ENCODE measurements at regions not wholly inside any gene's neighbourhood (a gene's known extent, or its start where the extent isn't known, plus 50 kb on each side); places are given as distances from the start of the nearest gene placed in this dataset.
"Not testable (repeated sequence)": the region's sequence is repeated elsewhere in the genome, so short reads cannot be mapped to it uniquely, and the experiment has no call there.

DNA sequence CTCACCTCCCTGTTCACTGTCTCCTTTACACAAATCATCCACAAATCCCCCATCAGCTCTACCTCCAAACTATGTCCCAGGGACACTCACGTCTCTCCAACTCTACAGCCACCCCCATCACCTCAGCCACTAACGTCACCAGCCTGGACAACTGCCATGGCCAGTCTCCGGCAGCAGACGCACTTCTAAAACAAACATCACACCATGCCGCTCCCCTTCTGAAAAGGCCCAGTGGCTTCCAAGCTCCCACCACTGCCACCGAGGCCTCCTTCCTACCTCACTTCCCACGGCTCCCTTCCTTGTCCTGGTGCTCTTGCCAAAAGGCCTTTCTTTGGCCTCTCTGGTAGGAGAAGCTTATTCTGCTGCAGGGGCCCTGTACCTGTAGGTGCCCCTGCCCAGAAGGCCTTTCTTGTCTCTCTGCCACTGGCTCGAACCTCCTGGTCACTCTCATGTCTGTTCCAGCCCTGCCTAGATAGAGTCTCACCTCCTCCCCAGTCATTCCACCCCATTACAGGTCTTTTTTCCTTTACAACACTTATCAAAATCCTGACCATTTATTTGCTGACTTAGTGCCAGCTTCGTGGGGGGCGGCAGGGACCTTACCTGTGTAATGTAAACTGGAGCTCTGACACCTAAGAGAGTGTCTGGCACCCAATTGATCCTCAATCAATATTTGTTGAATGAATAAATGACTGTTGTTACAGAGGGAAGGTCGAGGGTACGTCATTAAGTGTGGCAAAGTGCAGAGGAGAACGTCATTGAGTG is 304.2 kb downstream of the GOLGA6L6 start:
- DNase-seq (ENCODE audit: low spot score) = peak; percentile 2

DNA sequence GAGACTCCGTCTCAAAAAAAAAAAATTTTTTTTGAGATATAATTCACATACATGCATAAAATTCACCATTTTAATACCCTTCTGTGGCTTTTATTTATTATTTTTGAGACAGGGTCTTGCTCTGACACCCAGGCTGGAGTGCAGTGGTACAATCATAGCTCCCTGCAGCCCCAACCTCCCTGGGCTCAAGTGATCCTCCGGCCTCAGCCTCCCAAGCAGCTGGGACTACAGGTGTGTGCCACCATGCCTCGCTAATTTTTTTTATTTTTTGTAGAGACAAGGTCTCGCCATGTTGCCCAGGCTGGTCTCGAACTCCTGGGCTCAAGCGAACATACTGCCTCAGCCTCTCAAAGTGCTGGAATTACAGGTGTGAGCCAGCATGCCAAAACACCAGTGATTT is 305.9 kb downstream of the GOLGA6L6 start:
- not testable (repeated sequence) for DNase-seq (ENCODE audit: low spot score)

DNA sequence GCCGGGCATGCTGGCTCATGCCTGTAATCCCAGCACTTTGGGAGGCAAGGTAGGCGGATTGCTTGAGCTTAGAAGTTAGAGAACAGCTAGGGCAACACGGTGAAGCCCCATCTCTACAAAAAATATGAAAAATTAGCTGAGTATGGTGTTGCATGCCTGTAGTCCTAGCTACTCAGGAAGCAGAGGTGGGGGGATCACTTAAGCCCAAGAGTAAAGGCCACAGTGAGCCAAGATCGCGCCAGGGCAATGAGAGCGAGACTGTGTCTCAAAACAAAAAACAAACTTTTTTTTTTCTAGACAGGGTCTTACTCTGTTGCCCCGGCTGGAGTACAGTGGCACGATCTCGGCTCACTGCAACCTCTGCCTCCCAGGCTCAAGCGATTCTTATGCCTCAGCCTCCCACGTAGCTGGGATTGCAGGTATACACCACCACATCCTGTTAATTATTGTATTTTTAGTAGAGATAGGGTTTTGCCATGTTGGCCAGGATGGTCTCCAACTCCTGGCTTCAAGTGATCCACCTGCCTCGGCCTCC is 307.5 kb downstream of the GOLGA6L6 start:
- DNase-seq (ENCODE audit: low spot score) = not testable (repeated sequence)

DNA sequence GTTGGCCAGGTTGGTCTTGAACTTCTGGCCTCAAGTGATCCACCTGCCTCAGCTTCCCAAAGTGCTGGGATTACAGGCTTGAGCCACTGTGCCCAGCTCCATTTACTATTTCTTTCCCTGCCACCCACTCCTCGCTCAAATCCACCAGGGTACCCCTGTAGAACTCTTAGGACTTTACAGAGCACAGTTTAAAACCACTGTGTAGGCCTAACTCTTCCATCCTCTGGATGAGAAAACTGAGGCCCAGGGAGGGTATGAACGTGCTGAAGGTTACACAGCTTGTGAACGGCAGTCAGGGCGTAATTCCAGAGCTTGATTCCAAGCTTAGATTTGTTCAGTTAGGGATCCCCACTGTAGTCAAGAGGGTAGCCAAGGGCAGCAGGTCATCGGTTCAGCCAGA is 309.1 kb downstream of the GOLGA6L6 start:
- not testable (repeated sequence) for DNase-seq (ENCODE audit: low spot score)

DNA sequence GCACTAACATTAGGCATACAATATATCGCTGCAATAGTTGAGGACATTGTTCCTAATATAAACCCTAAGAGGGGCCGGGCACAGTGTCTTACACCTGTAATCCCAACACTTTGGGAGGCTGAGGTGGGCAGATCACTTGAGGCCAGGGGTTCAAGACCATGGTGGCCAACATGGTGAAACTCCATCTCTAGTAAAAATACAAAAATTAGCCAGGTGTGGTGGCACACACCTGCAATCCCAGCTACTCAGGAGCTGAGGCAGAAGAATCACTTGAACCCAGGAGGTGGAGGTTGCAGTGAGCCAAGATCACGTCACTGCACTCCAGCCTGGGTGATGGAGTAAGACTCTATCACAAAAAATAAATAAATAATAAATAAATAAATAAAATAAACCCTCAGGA is 310.9 kb downstream of the GOLGA6L6 start:
- DNase-seq (ENCODE audit: low spot score) = not testable (repeated sequence)

DNA sequence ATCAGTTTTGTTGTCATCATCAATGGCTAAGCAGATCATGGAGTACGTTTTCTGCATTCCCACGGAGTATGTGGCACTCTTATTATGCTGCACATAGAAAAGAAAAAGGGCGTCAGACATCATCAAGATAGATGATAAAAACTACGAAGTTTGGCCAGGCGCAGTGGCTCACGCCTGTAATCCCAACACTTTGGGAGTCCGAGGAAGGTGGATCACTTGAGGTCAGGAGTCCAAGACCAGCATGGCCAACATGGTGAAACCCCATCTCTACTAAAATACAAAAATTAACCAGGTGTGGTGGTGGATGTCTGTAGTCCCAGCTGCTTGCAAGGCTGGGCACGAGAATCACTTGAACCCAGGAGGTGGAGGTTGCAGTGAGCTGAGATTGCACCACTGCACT is 312.8 kb downstream of the GOLGA6L6 start:
- not testable (repeated sequence) for DNase-seq (ENCODE audit: low spot score)

DNA sequence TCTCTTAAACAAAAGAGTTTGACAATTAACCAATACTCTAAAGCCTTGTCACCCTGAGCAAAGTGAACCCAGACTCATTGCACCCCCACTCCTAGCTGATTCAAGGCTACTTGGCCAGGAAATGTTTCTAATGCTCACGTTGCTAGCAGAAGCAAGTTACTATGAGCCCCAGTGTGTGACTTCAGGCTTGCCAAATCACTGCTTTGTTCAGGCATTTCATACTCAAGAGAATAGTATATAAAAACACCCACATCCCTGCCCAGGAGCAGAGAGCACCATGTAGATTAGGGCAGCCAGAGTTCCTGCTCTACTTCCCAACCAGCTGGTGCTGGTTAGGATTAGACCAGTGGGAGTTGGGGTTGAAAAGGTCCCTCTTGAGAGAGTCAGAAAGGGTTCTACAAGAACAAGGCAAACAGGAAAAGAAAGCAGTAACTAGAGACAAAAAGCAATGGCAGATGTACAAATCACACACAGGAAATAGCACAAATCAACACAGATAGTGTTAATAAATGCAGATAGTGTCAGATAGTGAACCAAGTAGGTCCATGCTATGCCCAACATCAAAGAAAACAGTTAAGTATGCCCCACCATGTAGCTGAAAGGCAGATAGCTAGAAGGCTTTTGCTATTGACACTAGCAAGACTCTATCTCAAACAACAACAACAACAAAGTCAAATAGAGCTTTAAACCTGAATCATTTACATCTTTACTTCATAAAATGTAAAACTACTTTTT is 314.3 kb downstream of the GOLGA6L6 start:
- not testable (repeated sequence) for DNase-seq (ENCODE audit: low spot score)

DNA sequence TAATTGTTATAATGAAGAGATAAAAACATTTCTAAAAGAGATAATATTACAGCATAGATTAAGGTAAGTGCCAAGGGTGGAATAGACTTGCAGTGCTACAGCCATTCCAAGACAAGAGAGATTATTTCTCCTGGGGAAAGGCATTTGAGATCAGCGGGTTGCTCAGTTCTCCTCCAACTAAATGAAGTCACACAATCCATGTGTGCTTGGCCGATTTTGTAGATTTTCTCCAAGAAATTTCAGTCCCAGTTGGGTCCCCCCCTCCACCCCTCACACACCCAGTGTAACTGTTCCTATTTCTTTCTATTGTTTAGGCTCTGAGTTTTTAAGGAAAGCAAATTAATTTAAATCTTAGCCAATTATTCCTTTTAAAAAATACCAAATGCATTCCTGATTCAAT is 315.1 kb downstream of the GOLGA6L6 start:
- DNase-seq (ENCODE audit: low spot score) = not testable (repeated sequence)

DNA sequence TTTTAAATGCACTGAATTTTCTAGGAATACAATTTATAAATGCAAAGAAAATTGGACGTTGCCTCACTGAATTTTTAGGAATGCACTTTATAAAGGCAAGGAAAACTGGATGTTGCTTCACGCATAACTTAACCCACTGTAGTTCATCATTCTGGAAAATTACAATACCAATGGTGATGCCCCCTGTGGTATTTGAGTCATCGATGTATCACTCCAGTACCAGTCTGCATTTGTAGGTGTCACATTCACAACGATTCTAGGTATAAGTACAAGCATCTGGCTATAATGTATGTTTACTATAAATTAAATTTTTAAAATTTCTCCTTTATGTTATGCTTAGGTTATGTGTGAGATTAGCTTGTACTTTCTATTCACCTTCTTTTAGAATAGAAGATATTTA is 320.5 kb downstream of the GOLGA6L6 start:
- DNase-seq (ENCODE audit: low spot score) = not testable (repeated sequence)

DNA sequence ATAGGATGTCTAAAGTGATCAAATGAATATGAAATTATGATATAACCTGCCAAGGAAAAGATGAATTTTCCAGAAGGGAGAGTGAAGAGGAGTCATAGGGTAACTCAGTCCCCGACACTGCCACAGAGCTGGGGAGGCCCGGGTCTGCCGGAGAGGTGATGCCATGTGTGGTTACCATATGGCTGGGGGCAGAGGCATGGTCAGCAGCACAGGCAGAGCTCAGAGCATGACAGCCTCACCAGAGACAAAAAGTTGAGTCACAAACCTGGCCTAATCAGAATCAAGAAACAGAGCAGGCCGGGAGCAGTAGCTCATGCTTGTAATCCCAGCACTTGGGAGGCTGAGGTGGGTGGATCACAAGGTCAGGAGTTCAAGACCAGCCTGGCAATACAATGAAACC is 322.4 kb downstream of the GOLGA6L6 start:
- DNase-seq (ENCODE audit: low spot score) = not testable (repeated sequence)

DNA sequence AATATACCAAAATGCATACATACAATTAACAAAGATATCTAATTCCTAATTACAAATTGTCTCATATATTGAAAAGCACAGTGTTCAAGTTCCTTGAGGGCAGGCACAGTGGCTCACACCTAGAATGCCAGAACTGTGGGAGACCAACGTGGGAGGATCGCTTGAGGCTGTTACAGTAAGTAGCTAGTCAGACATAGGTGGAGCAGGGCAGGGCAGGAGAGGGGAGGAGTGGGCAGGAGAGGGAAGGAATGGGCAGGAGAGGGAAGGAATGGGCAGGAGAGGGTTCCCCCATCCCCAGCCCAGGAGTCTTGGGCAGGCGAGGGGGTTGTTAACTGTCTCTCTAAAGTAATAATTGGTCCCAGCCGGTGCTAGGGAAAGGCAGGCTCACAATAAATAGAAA is 325.9 kb downstream of the GOLGA6L6 start:
- DNase-seq (ENCODE audit: low spot score) = not testable (repeated sequence)

DNA sequence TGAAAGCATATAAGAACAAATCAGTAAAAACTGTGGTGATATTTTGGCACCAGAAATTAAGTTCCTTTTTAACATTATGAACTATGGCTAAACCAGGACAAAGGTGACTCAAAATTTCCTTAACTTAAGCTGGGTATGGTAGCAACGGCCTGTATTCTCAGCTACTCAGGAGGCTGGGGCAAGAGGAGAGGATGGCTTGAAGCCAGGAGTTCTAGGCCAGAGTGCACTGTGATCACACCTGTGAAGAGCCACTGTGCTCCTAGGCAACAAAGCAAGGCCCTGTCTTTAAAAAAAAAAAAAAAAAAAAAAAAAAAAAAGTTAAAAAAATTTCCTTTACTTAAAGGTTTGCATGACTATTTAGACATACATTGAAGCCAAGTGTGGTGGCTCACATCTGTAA is 327.5 kb downstream of the GOLGA6L6 start:
- not testable (repeated sequence) for DNase-seq (ENCODE audit: low spot score)

DNA sequence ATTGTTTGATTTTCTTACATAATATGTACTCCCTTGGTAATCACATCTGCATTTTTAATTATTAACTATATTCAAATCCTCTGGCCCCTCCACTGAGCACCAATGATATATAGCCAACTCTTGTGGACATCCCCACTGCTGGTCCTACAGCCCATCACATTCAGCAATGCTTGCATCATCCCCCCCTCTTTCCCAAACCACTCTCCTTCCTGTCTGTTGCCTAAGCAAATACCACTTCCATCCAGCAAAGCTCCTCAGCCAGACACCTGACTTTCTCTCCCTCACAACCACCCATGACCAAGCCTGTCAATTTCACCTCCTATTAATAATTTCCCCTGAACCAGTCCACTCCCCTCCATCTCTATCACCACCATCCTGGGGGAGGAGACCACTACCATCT is 330.1 kb downstream of the GOLGA6L6 start:
- not testable (repeated sequence) for DNase-seq (ENCODE audit: low spot score)

DNA sequence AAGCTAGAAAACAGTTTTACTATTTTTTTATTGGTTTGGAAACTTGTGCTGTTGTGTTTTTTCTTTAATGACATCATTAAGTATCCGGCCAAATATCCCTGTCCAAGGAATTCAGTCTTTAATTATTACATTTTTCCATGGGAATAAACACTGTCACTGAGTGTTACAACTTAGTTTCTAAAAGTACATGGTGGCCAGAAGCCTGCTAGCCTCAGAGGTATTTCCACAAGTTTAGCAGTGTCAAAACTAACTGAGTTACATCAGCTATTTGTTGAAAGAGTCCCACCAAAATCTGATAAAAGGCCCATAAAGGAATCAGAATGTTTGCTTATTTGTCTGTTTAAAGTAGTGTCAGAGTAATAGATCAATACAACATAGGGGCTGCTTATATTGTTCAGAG is 331.6 kb downstream of the GOLGA6L6 start:
- not testable (repeated sequence) for DNase-seq (ENCODE audit: low spot score)

DNA sequence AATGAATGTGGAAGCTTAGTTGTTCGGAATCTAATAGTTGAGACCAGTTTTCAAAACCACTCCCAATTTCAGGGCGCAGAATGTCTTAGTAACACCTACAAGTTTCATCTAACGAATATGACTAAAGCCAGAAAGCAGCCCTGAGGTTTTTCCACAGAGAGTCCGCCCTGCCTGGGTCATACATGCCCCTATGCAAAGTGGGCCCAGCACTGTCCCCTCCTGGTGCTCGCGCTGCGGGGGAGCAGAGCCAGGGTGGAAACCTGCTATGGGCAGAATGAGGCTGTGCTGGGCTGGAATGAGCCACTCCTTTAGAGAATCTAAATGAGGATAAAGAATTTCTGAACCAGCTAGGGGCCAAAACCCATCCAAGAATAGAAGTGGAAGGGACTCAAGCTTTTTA is 334.0 kb downstream of the GOLGA6L6 start:
- not testable (repeated sequence) for DNase-seq (ENCODE audit: low spot score)

DNA sequence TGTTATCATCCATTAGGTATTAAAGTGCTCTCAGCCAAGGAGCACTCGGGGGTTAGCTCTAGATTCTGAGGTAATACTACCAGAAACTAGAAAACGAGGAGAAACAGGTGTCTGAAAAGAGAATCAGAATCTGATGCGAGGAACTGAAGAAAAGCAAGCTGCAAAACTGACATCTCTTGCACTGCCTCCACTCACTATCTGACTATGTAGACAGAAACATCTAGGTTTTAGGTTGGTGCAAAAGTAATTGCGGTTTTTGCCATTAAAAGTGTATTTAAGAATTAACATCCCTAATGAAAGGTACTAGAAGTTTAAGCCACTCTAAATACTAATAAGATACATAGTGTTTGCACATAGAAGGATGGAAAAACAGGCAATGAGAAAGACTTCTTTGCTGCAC is 334.4 kb downstream of the GOLGA6L6 start:
- DNase-seq (ENCODE audit: low spot score) = not testable (repeated sequence)

DNA sequence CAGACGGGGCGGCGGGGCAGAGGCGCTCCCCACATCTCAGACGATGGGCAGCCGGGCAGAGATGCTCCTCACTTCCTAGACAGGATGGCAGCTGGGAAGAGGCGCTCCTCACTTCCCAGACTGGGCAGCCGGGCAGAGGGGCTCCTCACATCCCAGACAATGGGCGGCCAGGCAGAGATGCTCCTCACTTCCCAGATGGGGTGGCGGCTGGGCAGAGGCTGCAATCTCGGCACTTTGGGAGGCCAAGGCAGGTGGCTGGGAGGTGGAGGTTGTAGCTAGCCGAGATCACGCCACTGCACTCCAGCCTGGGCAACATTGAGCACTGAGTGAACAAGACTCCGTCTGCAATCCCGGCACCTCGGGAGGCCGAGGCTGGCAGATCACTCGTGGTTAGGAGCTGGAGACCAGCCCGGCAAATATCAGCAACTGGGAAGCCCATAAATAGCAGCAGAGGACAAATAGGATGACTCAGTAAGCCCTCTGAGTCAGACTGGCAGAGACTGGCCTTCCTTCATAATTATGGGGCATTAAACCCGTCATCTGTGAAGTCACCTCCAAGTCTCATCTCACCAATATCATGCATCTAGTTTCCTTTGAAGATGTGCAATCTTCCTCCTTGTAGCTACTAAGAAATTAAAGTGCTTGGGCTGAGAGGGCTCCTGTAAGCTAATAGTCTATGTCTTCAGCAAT is 337.3 kb downstream of the GOLGA6L6 start:
- not testable (repeated sequence) for DNase-seq (ENCODE audit: low spot score)

DNA sequence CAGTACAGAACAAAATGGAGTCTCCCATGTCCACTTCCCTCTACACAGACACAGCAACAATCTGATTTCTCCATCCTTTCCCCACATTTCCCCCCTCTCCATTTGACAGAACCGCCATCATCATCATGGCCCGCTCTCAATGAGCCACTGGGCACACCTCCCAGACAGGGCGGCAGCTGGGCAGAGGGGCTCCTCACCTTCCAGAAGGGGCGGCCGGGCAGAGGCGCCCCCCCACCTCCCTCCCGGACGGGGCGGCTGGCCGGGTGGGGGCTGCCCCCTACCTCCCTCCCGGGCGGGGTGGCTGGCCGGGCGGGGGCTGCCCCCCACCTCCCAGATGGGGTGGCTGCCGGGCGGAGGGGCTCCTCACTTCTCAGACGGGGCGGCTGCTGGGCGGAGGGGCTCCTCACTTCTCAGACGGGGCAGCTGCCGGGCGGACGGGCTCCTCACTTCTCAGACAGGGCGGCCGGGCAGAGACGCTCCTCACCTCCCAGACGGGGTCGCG is 337.9 kb downstream of the GOLGA6L6 start:
- not testable (repeated sequence) for DNase-seq (ENCODE audit: low spot score)

DNA sequence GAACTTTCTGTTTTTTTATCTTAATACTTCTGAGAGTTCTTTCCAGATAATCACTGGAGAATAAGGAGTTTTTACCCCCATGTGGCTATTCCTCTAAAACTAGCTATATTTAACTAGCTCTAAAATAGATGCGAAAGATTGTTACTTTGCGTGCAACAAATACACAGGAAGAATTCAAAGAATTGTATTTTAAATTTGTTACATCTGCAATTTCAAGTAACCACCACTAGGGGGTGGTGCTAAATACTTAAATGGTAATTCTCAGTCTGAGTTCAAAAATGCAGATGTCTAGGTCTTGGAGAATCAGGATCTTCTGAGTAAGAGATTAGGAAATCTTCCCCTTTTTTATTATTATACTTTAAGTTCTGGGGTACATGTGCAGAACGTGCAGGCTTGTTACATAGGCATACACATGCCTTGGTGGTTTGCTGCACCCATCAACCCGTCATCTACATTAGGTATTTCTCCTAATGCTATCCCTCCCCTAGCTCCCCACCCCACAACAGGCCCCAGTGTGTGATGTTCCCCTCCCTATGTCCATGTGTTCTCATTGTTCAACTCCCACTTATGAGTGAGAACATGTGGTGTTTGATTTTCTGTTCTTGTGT is 346.9 kb downstream of the GOLGA6L6 start:
- DNase-seq (ENCODE audit: low spot score) = not testable (repeated sequence)

DNA sequence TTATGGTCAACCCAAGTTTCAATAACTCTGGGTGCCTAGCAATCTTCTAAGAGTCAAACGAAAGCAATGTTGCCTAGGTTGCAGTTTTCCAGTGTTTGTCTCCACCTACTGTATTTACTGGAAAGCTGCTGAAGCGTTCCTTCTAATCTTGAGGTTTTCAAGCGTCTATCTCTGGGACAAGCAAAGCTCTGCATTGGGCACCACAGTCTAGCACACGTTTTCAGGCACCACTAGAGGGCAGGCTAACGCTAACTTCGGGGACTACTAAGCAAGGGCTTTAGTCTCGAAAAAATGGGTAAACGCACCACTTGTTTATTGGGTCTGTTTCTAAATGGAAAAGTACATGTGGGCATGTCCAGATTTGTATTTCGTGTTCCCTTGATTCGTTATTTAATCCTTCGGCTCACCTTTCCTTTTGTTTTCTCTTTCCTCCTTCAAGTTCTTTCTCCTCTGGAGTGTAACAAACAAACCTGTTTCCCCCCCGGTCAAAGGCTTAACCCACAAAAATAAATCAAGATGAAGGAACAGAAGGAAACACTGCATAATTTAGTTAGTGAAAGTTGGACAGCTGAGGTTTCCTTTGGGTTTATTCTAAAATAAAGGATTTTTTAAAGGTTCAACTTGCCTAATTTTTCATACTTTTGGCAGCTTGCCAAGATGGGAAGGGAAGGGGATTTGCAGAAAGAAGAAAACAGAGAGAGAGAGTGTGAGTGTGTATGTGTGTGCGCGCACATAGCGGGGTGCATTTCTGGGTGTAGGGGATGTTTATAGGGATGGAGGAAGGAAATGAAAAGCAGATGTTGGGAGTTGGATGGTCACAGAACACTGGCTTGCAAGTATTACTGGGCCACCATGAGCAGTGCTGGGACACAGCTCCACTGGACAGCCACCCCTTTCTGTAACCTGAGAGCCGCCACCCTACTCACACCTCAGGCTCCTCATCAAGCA is 348.3 kb downstream of the GOLGA6L6 start:
- not testable (repeated sequence) for DNase-seq (ENCODE audit: low spot score)

Measured in AG20443 (cell line).